ENCODE measurements at regions not wholly inside any gene's neighbourhood (a gene's known extent, or its start where the extent isn't known, plus 50 kb on each side); places are given as distances from the start of the nearest gene placed in this dataset.

DNA sequence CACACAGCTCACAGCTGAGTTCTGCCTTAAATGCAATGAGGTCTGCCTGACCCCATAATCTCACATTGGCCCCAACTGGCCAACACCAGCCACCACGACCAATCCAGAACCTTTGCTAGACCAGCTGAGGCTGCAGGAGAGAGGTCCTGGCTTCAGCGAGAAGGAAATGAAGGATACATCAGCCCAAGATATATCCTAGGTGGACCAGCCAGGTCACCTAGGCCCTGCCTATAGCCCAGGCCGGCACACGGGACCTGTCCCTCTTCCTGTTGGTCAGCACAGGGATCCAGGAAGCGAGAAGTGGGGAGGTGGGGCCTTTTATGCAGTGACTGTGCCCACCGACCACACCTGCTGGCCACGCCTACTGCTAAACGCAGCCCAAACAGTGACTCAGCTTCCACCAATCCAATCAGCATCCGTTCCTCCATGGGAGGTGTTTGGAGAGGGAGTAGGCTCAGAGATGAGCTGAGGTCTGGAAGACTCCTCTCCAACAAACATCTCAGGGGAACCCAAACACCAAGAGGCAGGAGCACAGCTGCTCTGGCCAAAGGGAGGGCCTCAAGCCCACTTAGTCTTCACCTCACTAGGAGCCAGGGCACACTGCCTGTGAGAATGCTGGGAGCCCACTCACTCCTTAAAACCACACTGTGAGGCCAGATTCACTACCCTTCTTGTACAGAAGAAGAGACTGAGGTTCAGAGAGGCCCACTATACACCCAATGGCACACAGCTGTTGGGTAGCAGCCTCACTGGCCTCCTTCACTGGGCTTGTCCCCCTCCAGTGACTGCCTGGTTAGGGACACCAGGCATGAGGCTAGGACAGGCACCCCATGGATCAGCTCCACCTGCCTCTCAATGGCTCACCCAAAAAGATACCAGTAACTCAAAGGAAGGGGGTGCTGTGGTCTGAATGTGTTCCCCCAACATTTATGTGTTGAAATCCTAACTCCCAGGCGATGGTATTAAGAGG lies 51.3 kb upstream of the PPP2R5C start:
- TF ChIP-seq, protein P1, sequence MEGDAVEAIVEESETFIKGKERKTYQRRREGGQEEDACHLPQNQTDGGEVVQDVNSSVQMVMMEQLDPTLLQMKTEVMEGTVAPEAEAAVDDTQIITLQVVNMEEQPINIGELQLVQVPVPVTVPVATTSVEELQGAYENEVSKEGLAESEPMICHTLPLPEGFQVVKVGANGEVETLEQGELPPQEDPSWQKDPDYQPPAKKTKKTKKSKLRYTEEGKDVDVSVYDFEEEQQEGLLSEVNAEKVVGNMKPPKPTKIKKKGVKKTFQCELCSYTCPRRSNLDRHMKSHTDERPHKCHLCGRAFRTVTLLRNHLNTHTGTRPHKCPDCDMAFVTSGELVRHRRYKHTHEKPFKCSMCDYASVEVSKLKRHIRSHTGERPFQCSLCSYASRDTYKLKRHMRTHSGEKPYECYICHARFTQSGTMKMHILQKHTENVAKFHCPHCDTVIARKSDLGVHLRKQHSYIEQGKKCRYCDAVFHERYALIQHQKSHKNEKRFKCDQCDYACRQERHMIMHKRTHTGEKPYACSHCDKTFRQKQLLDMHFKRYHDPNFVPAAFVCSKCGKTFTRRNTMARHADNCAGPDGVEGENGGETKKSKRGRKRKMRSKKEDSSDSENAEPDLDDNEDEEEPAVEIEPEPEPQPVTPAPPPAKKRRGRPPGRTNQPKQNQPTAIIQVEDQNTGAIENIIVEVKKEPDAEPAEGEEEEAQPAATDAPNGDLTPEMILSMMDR (IDR thresholded peaks at IDR 0.05; ENCODE audit: low read depth, low read length, missing control alignments), result no peak
- no peak for DNase-seq (ENCODE audit: low read depth)
- H3K4me3 ChIP-seq (ENCODE audit: low read depth, low read length), result no peak overlapping the region
- in situ Hi-C loops (cut with HindIII; ENCODE audit: low sequenced_read_pairs), result no loop called here

DNA sequence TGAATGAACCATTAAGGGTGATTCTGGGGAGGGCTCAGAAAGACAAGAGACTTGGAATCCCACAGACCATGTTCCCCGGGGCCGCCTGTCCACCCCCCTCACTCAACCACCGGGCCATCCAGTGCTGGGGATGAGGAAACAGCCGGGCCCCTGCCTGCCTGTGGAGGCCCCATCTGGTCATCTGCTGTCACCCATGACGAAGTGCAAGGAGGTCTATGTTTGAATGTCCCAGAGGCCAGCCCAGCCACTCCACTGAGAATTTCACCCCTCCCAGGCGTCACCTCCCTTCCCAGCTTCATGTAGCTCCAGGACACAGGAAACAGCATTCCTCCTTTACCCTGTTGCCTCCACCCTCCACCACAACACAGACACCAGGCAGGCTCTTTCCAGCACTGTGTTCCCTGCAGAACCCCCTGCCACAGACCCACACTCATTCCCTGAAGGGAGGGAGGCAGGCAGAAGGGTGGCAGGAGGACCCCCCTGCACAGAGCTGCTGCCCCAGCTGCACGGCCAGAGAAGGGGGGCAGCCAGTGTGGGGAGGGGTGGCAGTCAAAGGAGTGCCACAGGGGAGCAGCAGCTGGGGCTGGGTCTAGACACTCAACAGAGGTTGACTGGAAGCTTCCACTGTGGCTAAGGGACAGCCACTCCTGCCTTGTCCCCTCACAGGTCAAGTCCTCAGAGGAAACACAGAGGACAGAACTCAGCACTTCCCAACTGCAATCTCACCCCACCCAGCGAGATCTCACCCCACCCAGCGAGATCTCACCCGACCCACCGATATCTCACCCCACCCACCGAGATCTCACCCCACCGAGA lies 50.3 kb upstream of the PPP2R5C start:
- TF ChIP-seq, protein P1 (IDR thresholded peaks at IDR 0.05; ENCODE audit: low read depth, low read length, missing control alignments), result no peak
- no peak overlapping the region for H3K4me3 ChIP-seq (ENCODE audit: low read depth, low read length)
- no peak for DNase-seq (ENCODE audit: low read depth)
- in situ Hi-C loops (cut with HindIII; ENCODE audit: low sequenced_read_pairs), result no loop called here
